ENCODE measurements at regions not wholly inside any gene's neighbourhood (a gene's known extent, or its start where the extent isn't known, plus 50 kb on each side); places are given as distances from the start of the nearest gene placed in this dataset.
"Not testable (repeated sequence)": the region's sequence is repeated elsewhere in the genome, so short reads cannot be mapped to it uniquely, and the experiment has no call there.

DNA sequence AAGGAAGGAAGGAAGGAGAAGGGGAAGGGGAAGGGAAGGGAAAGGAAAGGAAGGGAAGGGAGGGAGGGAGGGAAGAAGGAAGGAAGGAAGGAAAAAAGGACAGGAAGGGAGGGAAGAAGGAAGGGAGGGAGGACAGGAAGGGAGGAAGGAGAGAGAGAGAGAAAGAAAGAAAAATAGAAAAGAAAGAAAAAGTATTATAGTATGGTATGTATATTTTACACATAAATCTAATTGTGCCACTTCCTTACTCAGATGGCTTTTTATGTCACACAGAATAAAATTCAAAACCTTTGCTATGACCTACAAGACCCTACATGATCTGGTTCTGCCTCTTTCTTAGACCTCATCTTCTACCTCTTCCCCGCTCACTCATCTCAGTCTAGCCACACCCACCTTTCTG is 1016.9 kb upstream of the AUTS2 start:
- no peak for DNase-seq
- intact Hi-C loops (cut with DNase I): no loop called here

DNA sequence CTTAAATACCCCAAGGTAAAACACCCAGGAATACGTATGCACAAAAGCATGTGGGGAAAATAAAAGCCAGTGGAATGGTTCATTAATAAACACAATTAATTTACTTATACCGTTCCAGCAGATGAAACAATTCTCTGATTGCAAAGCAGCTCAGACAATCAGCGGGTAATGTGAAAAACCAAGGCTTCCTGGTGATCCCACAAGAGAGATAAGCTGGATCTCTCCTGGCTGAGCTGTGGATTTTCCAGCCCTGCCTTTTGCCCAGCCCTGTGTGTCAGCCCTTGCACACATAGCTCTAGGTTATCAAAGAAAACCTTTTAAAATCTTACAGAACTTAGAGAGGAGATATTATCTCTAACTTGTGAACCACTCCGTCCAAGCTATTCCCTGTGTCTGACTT is 1010.7 kb upstream of the AUTS2 start:
- intact Hi-C loops (cut with DNase I): no loop called here
- no peak for DNase-seq

DNA sequence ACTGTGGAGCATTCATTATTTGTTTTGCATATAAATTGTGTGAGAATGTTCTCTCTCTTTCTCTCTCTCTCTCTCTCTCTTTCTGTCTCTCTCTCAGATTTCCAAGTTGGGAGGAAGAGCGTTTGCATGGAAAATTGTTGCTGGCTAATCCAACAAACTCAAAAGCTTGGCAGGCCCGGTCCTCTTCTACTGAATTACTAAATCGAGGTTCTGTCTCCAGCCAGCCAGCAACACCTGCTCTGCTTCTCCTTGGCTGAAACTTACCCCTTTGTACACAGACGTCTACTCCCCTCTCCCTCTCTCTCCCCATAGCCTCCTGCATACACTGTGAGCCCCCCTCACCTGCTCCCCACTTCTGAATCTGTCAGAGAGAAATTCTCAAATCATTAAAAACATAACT is 996.4 kb upstream of the AUTS2 start:
- intact Hi-C loops (cut with DNase I): no loop called here
- DNase-seq: peak in 6 of 42 donors; percentile 1 to 40 (median 13)

DNA sequence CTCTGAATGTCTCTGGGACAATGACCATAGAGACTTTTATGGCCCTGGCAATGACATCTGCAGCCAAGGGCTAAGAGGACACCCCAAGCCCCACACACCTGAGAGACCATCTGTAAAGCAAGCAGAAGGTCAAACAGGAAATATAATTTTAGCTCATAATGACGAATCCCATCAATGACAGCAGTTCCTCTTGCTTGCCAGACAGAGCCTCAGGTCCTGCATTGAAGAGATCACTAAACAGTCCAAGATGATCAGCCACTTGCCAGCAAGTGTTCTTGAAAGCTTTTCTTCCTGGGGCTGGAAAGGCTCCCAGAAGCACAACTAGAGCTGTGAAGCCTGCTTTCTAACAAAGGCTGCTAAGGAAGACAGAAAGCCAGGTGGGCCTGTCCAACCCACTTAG is 993.7 kb upstream of the AUTS2 start:
- intact Hi-C loops (cut with DNase I): no loop called here
- DNase-seq: no peak

DNA sequence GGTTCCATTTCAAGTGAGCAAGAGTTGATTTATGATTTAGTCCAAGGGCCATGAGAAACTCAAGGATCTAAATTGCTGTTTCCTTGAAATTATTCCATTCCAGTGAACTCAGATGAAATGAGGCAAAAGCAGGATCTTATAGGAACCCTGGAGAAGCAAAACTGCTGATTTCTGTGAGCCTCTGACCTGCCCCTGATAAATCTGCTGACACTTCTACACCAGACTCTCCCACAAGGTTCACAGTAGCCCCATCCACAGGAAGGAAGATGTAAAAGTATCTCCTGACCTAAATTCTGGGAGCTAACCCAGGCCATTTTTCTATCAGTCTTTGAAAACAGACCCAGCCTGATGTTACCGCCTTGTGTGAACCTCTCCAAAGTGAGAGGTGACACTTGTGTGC is 987.6 kb upstream of the AUTS2 start:
- DNase-seq: no peak
- intact Hi-C loops (cut with DNase I): no loop called here

DNA sequence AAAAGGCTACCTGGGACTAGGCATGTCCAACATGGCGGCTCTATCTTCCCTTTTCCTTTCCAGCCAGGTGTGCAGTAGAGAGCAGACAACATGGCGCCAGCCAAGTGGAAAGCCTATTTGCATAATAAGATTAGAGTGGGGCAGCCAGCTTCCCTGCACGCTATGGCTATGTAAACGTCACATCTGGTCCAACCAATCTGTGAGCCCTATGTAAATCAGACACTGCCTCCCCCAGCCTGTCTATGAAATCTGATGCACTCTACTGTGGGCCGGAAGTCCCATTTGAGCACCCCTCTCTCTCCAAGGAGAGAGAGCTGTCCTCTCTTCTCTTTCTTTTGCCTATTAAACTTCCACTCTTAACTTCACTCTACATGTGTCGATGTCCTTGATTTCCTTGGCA is 984.9 kb upstream of the AUTS2 start:
- DNase-seq: no peak
- intact Hi-C loops (cut with DNase I): no loop called here

DNA sequence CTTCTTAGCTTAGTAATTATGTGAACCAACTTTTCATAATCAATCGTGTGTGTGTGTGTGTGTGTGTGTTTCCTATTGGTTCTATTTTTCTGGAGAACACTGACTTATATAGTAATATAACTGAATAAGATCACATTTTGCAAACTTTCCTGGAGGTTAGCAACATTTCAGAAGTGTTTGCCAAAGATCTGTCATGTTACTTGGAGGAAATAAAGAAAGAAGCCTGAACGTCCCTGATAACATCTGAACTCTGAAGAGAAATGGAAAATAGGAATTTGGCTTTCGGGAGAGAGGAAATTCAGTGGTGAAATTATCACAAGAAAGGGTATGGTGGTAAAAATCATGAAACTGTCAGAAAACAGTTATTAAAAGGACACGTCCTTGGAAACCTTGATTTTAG is 984.4 kb upstream of the AUTS2 start:
- intact Hi-C loops (cut with DNase I): no loop called here
- DNase-seq: no peak

DNA sequence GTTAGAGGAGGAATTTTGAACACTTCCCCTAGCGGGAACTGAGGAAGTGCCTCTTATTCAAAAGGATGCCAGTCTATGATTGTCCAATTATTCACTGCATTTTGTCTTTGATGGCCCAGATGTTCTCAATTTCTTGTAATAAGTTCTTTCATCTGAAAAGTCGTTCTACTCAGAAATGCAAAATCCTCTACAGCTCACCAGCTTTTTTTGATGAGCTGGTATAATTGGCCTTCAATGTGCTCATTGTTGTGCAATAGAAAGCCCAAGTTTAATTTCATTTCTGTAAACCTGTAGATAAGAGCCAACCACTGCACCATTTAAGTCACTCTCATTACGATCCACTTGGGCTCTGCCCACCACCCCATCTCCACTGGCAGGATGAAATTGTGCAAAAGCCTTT is 978.7 kb upstream of the AUTS2 start:
- peak in 1 of 42 donors; percentile 19 for DNase-seq

DNA sequence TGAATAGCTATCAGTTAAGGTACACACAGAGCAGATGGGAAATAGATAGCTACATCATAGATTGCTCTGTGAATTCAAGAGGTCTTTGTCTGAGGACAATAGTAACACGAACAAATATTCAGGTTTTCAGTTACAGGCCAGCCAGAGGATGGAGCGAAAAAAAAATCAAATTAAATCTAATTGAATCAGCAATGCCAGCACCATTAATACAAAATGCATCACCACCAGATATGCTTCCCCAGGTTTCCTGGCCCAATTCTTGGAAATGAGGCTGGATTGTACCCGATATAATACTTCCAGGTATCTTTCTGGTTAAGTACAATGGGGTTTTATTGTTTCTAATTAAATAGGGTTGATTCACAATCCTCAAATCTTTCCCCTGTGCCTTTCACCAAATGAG is 975.8 kb upstream of the AUTS2 start:
- intact Hi-C loops (cut with DNase I): no loop called here
- no peak for DNase-seq

More for the DNA sequence above, 978.7 kb upstream of the AUTS2 start:
- intact Hi-C loops (cut with DNase I): no loop called here

DNA sequence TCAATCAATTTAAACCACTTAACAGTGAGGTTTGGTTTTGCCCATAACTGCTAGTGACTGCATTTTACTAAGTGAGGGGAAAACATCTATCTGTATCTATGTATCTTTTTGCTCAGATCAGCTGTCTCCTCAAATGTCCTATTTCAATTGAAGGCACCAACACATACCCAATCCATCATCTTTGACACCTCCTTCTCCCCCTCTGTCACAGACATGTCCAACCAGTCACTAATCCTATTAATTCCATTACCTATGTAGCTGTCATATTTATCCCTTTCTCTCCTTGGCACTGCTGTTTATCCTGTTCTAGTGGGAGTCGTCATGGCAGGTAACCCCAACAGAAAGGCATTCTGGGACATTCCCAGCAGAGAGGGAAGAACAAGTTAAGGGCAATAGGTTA is 975.2 kb upstream of the AUTS2 start:
- intact Hi-C loops (cut with DNase I): no loop called here
- no peak for DNase-seq

DNA sequence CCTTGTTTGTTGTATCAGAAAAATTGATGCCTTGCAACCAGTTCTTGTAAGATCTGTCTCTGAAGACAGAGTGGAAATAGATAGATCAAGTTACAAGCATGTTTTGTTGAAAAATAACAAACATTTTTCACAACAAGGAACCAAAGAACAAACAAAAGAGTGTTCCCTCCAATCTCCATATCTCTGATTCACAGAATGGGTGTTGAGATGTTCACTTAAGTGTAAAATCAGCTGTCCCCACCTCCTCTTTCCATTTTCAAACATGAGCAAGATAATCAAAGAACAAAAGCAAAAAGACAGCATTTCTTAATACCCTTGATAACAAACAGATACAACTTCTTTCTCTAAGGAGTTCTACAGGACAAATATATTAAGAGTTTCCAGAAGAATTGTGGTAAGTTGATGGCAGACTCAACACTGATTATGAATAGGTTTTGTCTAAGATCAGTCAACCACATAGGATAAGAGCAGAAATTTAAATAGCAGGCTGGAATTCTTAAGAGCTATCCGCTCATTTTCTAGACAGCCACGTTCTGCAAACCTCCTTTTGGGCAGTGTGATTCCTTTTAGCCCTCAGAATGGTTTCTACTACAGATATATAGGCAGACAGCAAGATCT is 970.9 kb upstream of the AUTS2 start:
- intact Hi-C loops (cut with DNase I): no loop called here
- DNase-seq: no peak

DNA sequence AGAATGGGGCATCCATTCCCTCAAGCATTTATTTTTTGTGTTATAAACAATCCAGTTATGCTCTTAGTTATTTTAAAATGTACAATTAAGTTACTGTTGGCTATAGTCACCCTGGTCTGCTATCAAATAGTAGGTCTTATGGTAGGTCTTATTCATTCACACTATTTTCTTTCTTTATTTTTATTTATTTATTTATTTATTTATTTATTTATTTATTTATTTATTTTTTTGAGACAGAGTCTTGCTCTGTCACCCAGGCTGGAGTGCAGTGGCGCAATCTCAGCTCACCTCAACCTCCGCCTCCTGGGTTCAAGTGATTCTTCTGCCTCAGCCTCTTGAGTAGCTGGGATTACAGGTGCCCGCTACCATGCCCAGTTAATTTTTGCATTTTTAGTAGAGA is 967.4 kb upstream of the AUTS2 start:
- intact Hi-C loops (cut with DNase I); DNase-seq: not testable (repeated sequence)

DNA sequence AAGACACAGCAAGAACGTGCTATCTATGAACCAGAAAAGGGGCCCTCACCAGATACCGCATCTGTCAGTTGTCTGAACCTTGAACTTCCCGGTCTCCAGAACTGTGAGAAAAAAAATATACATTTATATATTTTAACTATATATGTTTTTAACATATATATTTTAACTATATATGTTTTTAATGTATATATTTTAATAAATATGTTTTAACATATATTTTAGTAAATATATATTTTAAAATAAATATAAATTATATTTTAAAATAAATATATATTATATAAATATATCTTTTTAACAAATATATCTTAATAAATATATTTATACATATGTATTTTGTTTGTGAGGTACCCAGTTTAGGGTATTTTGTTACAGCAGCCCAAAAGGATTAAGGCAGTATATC is 958.2 kb upstream of the AUTS2 start:
- intact Hi-C loops (cut with DNase I): no loop called here
- no peak for DNase-seq

DNA sequence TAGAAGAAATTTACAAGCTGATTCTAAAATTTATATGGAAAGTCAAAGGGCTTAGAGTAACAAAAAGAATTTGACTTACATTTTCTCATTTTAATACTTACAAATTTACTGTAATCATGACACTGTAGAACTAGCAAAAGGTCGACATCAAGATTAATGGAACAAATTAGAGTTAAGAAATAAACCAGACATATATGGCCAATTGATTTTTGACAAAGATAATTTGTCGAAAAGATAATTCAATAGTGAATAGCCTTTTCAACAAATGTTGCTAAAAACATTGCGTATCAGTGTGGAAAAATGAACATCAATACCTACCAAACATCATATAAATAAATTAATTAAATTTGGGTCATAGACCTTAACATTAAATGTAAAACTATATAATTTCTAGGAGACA is 955.5 kb upstream of the AUTS2 start:
- no peak for DNase-seq
- intact Hi-C loops (cut with DNase I): no loop called here

DNA sequence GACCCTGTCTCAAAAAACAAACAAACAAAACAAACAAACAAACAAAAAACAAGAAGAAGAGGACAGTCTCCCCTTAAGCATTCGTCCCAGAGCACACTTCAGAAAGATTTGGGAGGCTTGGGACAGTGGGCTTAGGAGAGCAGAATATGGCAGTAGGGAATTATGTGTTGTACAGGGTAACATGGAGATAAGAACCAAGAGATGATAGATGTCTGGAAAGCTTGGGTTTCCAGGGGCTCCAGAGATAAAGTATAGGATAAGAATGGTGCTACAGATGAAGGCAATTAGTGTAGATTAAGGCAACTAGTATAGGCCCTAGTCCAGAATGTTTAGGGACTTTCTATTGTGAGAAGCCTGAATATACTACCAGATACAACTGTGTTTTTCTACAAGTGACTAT is 934.9 kb upstream of the AUTS2 start:
- intact Hi-C loops (cut with DNase I): no loop called here
- DNase-seq: no peak

DNA sequence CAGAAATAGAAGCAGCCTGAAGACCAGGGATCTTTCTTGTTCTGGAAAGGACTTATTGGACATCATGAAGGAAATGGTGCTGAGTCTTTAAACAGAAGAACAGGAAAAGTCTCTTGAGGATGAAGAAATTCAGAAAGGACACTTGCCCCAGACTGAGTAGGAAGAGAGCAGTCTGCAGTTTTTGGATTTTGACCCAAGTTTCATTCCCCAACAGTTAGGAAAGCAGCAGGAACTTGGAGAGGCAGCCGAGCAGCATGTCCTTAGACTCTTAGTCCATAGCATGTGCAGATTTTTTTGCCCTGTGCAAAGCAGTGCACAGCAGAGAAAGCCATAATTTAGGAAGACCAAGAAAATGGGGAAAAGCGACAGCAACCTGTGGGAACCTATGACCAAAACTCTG is 927.2 kb upstream of the AUTS2 start:
- intact Hi-C loops (cut with DNase I): no loop called here
- no peak for DNase-seq

DNA sequence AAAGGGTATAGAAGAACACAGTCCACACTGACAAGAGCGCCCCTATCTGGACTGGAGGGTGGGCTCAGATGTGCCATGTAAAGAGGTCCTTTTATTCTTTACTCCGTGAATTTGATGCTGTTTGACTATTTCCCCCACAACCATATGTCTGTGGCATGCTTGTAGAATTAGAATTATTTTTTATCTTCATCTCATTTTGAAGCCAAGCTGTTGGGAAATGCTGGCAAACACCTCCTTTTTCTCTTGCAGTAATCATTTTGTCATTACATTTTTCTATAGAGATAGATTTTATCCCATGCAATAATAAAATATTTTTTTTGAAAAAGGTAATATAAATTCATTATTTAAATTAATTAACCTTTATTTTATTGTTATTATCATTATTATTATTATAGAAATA is 926.6 kb upstream of the AUTS2 start:
- intact Hi-C loops (cut with DNase I): no loop called here
- no peak for DNase-seq

DNA sequence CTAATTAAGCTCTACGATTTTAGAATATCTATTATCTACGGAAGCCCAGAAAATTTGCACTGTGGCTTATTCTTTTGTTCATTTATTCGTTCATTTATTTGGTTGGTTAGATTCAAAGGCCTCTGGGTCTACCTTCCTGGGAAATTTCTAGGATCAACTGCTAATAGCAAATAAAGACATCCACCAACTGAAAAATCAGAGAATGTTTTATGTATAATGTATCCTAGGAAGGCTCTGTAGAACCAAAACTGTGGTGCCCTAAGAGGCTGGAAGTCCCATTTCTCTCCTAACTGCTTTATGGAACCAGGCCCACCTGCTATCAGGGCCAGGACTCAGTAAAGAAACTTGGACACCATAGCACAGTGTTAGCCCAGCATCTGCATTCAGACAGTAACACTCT is 923.4 kb upstream of the AUTS2 start:
- DNase-seq: no peak
- intact Hi-C loops (cut with DNase I): no loop called here

DNA sequence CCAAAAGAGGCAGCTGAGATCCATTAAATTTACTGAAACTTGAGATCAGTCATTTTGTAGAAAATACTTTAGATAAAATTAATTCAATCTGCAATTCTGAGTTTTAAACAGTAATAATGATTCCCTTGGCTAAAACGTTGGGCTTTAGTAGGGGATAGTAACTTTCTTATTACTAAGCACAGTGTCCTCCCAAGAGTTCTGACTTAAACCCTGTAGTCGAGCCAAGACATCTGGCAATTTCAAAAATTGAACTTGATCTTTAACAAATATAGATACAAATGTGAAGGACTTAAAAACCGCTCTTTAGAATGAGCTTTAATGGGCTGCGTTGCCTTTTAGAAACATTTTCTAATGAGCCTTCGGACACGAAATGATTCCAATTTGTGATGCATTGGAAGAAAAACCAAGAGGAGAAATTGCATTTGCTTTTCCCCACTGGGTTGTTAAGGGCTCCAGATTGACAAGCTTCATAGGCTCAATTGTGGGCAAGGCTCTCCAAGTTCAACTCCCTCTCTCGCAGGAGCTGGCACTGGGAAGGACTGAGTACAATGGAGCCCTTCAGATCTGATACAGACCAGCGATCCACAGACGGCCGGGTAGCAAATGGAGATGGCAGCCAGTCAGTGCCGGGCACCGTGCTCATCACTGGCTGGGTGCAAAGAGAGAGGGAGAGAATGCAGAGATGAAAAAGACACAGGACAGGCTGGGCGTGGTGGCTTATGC is 921.3 kb upstream of the AUTS2 start:
- intact Hi-C loops (cut with DNase I): no loop called here
- DNase-seq: peak; percentile 17 to 90 (median 76)

DNA sequence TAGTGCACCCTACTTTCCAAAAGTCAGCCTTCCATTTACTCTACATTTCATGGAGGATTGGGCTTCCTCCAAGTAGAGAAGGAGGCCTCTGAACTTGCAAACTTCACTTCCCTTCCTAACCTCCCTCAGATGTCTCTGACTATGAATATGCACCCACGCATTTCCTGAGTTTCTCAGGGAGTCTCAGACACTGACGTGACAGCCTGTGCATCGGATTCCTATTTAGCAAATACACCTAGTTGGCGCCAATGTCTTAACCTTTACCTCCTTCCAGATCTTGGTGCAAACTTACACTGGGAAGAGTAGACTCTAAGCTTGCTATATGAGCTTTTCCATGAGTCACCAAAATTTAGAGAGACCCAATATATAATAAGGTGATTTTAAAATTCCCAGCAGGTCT is 920.1 kb upstream of the AUTS2 start:
- peak in 25 of 42 donors; percentile 13 to 82 (median 47) for DNase-seq
- intact Hi-C loops (cut with DNase I): no loop called here

Measured in head of caudate nucleus (tissue), 42 donors.